Ascending aorta (tissue), 2 donors: ENCODE measurements at regions not wholly inside any gene's neighbourhood (a gene's known extent, or its start where the extent isn't known, plus 50 kb on each side); places are given as distances from the start of the nearest gene placed in this dataset.

Source experiments
- DNase-seq, 2 donors: peaks; one replicate each; pipeline ENCODE4 v3.0.0-alpha.2; 2019; ENCODE audit warnings: low spot score in 2 of 2
- H3K27ac ChIP-seq, 2 donors: fragments of 200-600 bp; sonication (generic); one replicate each; pipeline ENCODE4 v1.5.1; 2016 to 2017; ENCODE audit warnings: mild to moderate bottlenecking in 1 of 2
- H3K27me3 ChIP-seq: fragments of 200-600 bp; sonication (generic); one replicate; pipeline ENCODE4 v1.5.1; 2017
- H3K36me3 ChIP-seq, 2 donors: fragments of 200-600 bp; sonication (generic); one replicate each; pipeline ENCODE4 v1.5.1; 2016
- H3K4me1 ChIP-seq, 2 donors: fragments of 200-600 bp; sonication (generic); one replicate each; pipeline ENCODE4 v1.5.1; 2016 to 2017; ENCODE audit warnings: mild to moderate bottlenecking in 1 of 2
- H3K4me3 ChIP-seq, 2 donors: fragments of 200-600 bp; sonication (generic); one replicate each; pipeline ENCODE4 v1.5.1; 2016 to 2017; ENCODE audit warnings: mild to moderate bottlenecking in 1 of 2
- H3K9me3 ChIP-seq, 2 donors: fragments of 200-600 bp; sonication (generic); one replicate each; pipeline ENCODE4 v1.5.1; 2016
- CTCF ChIP-seq, 3 experiments: fragments of 200-600 bp in 2 of 3; fragments of 450-650 bp in 1 of 3; sonication (generic) in 2 of 3; IDR thresholded peaks; one replicate each; pipeline ENCODE4 v1.5.1; 2016 to 2019; ENCODE audit warnings: antibody characterized with exemption in 3 of 3, mild to moderate bottlenecking in 1 of 3, moderate library complexity in 1 of 3
- intact Hi-C: fragments of 100-400 bp; cut with DNase I; formaldehyde crosslinking; loops from one replicate; pipeline ENCODE4 v1.15.1; 2023

GRCh38 chr2:186101616-186102015 lies 363.0 kb downstream of the FSIP2 start:
- DNase-seq, result no peak
- TF ChIP-seq CTCF (IDR thresholded peaks at IDR 0.05), result no peak
- H3K4me1 ChIP-seq, result no peaks in the 10 kb centered on the region
- intact Hi-C loops, result no loop called here
- no peaks in the 10 kb centered on the region for H3K27me3 ChIP-seq
- no peaks in the 10 kb centered on the region for H3K36me3 ChIP-seq
- H3K27ac ChIP-seq, result no peak overlapping the region
- H3K9me3 ChIP-seq, result no peaks in the 10 kb centered on the region
- no peak overlapping the region for H3K4me3 ChIP-seq

GRCh38 chr2:186103276-186103675 lies 364.7 kb downstream of the FSIP2 start:
- DNase-seq, result no peak
- intact Hi-C loops, result no loop called here
- Histone ChIP-seq H3K36me3 (no peaks in the 10 kb centered on the region), H3K4me1 (no peaks in the 10 kb centered on the region), H3K4me3 (no peak overlapping the region), H3K9me3 (no peaks in the 10 kb centered on the region), H3K27me3 (no peaks in the 10 kb centered on the region), H3K27ac (no peak overlapping the region)
- no peak for TF ChIP-seq CTCF (IDR thresholded peaks at IDR 0.05)

- TF ChIP-seq CTCF (IDR thresholded peaks at IDR 0.05), result no peak
- no peak for DNase-seq
- Histone ChIP-seq H3K9me3 (no peaks in the 10 kb centered on the region), H3K36me3 (no peaks in the 10 kb centered on the region), H3K4me3 (no peak overlapping the region), H3K4me1 (no peaks in the 10 kb centered on the region), H3K27me3 (no peaks in the 10 kb centered on the region), H3K27ac (no peak overlapping the region)
- intact Hi-C loops, result no loop called here
Observed at GRCh38 chr2:186105016-186105724, 366.6 kb downstream of the FSIP2 start.

GRCh38 chr2:186108470-186108869 lies 369.9 kb downstream of the FSIP2 start:
- no peak overlapping the region for H3K27ac ChIP-seq
- no peaks in the 10 kb centered on the region for H3K4me1 ChIP-seq
- TF ChIP-seq CTCF (IDR thresholded peaks at IDR 0.05), result no peak
- no peaks in the 10 kb centered on the region for H3K36me3 ChIP-seq
- H3K9me3 ChIP-seq, result no peaks in the 10 kb centered on the region
- DNase-seq, result no peak
- H3K27me3 ChIP-seq, result no peaks in the 10 kb centered on the region
- intact Hi-C loops, result no loop called here
- no peak overlapping the region for H3K4me3 ChIP-seq

- Histone ChIP-seq H3K27ac (no peak overlapping the region), H3K4me3 (no peak overlapping the region), H3K4me1 (no peaks in the 10 kb centered on the region), H3K27me3 (no peaks in the 10 kb centered on the region), H3K9me3 (peaks cover 0 to 11% of the 10 kb centered on the region in 2 donors), H3K36me3 (peaks cover 0 to 6% of the 10 kb centered on the region in 2 donors)
- intact Hi-C loops, result no loop called here
- DNase-seq, result no peak
- TF ChIP-seq CTCF (IDR thresholded peaks at IDR 0.05), result no peak
Observed at GRCh38 chr2:186113284-186113683, 372.8 kb upstream of the ZC3H15 start.

- no peak for TF ChIP-seq CTCF (IDR thresholded peaks at IDR 0.05)
- Histone ChIP-seq H3K27ac (no peak overlapping the region), H3K36me3 (no peaks in the 10 kb centered on the region), H3K4me3 (no peak overlapping the region), H3K4me1 (no peaks in the 10 kb centered on the region), H3K9me3 (no peaks in the 10 kb centered on the region), H3K27me3 (no peaks in the 10 kb centered on the region)
- intact Hi-C loops, result no loop called here
- no peak for DNase-seq
Observed at GRCh38 chr2:186125156-186125555, 360.9 kb upstream of the ZC3H15 start.
